GM12892 (cell line): ENCODE measurements at regions not wholly inside any gene's neighbourhood (a gene's known extent, or its start where the extent isn't known, plus 50 kb on each side); places are given as distances from the start of the nearest gene placed in this dataset.
A peak's percentile ranks its signal among the peaks of the same experiment; 100 is the strongest.
"Not testable (repeated sequence)": the region's sequence is repeated elsewhere in the genome, so short reads cannot be mapped to it uniquely, and the experiment has no call there.

Source experiments
- DNase-seq: peaks from one replicate; pipeline ENCODE4 v3.0.0; 2011; ENCODE audit not compliant: insufficient read length
- FAIRE-seq: peaks from 2 replicates; lab custom pipeline; 2011; peaks lifted over from hg19 to GRCh38; lab: Jason Lieb, UNC
- POLR2A ChIP-seq: IDR thresholded peaks from 2 replicates; pipeline ENCODE4 v1.6.1; 2011; ENCODE audit warnings: low read depth, low read length, control low read depth
- POLR2AphosphoS5 ChIP-seq: IDR thresholded peaks from 2 replicates; pipeline ENCODE4 v1.6.1; 2011; ENCODE audit warnings: low read depth, low read length, control low read depth
- TAF1 ChIP-seq: IDR thresholded peaks from 2 replicates; pipeline ENCODE4 v1.6.1; 2011; ENCODE audit warnings: low read depth, mild to moderate bottlenecking, control low read depth, low read length, borderline replicate concordance

DNA sequence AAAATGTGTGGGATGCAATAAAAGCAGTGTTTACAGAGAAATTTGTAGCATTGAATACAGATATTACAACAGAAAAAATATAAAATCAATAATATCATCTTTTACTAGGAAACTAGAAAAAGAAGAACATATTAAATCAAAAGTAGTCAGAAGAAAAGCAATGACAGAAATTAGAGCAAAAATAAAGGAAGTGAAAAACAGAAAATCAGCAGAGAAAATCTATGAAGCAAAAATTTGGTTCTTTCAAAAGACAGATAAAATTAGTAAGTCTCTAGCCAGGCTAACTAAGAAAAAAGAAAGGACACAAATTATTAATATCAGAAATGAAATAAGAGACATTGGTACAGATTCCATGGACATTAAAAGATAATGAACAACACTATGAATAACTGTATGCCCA is 212.0 kb upstream of the MGAT5 start:
- FAIRE-seq = no peak

GRCh38 chr2:134043028-134043427 is 210.8 kb upstream of the MGAT5 start:
- FAIRE-seq, DNase-seq: not testable (repeated sequence)

More for the DNA sequence above, 212.0 kb upstream of the MGAT5 start:
- no peak for DNase-seq
- no peak for TF ChIP-seq POLR2AphosphoS5
- no peak for TF ChIP-seq POLR2A
- TF ChIP-seq TAF1 = no peak

- no peak for TF ChIP-seq POLR2A
- no peak for TF ChIP-seq TAF1
- TF ChIP-seq POLR2AphosphoS5 = no peak
- FAIRE-seq (no peak), DNase-seq (no peak)
These were observed 201.7 kb upstream of the MGAT5 start for GRCh38 chr2:134052173-134052572.

- DNase-seq (no peak), FAIRE-seq (no peak)
- no peak for TF ChIP-seq POLR2AphosphoS5
These were observed 197.7 kb upstream of the MGAT5 start for GRCh38 chr2:134056173-134056572.

- not testable (repeated sequence) for DNase-seq, FAIRE-seq
These were observed 192.8 kb upstream of the MGAT5 start for GRCh38 chr2:134061066-134061465.

GRCh38 chr2:134062235-134062634 is 191.6 kb upstream of the MGAT5 start:
- not testable (repeated sequence) for DNase-seq, FAIRE-seq

GRCh38 chr2:134063916-134064315 is 190.0 kb upstream of the MGAT5 start:
- not testable (repeated sequence) for DNase-seq, FAIRE-seq

GRCh38 chr2:134070281-134070741 is 183.6 kb upstream of the MGAT5 start:
- DNase-seq (no peak), FAIRE-seq (no peak)
- TF ChIP-seq POLR2AphosphoS5 (no peak), POLR2A (no peak), TAF1 (no peak)

- TF ChIP-seq POLR2A (no peak), TAF1 (no peak), POLR2AphosphoS5 (no peak)
- no peak for DNase-seq
- FAIRE-seq = no peak
These were observed 181.5 kb upstream of the MGAT5 start for GRCh38 chr2:134072341-134072740.

DNA sequence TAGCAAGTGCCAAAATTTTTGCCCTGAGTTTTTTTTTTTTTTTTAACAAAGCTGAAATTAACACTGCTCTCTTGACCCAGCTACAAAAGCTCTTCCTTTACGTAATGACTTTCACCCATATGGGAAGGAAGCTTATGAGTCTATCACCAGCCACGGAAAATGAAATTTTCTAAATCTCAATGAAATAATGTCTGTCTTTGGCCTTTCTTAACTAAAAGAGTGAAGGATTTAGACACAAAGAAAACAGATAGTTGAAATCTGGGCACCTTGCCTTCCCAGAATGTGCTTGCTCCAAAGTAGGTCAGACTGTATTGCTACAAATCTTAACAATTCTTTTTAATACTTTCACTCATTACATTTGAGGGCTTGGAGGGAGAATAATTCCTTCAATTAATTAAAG is 180.8 kb upstream of the MGAT5 start:
- no peak for TF ChIP-seq POLR2A
- no peak for TF ChIP-seq TAF1
- no peak for TF ChIP-seq POLR2AphosphoS5
- FAIRE-seq (no peak), DNase-seq (no peak)

GRCh38 chr2:134074619-134075018 is 179.3 kb upstream of the MGAT5 start:
- no peak for FAIRE-seq
- TF ChIP-seq TAF1 = no peak
- DNase-seq = no peak

GRCh38 chr2:134075204-134075603 is 178.7 kb upstream of the MGAT5 start:
- no peak for TF ChIP-seq TAF1
- no peak for TF ChIP-seq POLR2A
- no peak for TF ChIP-seq POLR2AphosphoS5
- FAIRE-seq (no peak), DNase-seq (no peak)

DNA sequence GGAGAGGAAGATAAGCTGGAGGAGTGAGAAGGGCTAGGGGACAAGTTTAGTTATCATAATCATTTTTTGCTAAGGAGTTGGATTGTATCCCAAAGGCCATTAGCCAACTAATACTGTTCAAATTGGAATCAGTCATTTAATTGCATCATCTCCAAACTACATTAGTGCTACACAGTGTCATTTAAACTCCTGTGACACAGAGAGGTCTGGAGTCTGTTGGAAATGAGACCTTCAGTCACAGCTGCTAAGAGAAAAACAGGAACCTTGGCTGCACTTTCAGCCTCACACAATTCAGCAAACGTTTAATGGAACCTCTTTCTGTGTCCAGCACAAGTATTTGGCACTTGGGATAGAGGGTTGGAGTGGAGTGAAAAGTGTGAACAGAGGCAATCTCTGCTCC is 175.5 kb upstream of the MGAT5 start:
- FAIRE-seq (no peak), DNase-seq (no peak)
- no peak for TF ChIP-seq TAF1
- no peak for TF ChIP-seq POLR2A
- TF ChIP-seq POLR2AphosphoS5 = no peak

GRCh38 chr2:134079373-134079772 is 174.5 kb upstream of the MGAT5 start:
- no peak for FAIRE-seq
- DNase-seq = peak; percentile 17
- no peak for TF ChIP-seq POLR2A
- no peak for TF ChIP-seq POLR2AphosphoS5
- no peak for TF ChIP-seq TAF1
